Esophagus (tissue), 2 donors: ENCODE measurements at regions not wholly inside any gene's neighbourhood (a gene's known extent, or its start where the extent isn't known, plus 50 kb on each side); places are given as distances from the start of the nearest gene placed in this dataset.

Experiments used
- H3K27ac ChIP-seq, 2 donors: one replicate each; pipeline ENCODE4 v1.5.1; 2013; ENCODE audit warnings: low read depth in 2 of 2, mild to moderate bottlenecking in 2 of 2, inconsistent platforms in 1 of 2, low read length in 1 of 2, moderate library complexity in 1 of 2
- H3K27me3 ChIP-seq, 2 donors: one replicate each; pipeline ENCODE4 v1.6.1; 2013; ENCODE audit warnings: low read length in 2 of 2, control low read depth in 1 of 2, mild to moderate bottlenecking in 1 of 2; ENCODE audit not compliant: insufficient read depth in 2 of 2, control insufficient read depth in 1 of 2
- H3K36me3 ChIP-seq, 2 donors: one replicate each; pipeline ENCODE4 v1.6.1; 2013; ENCODE audit warnings: low read length in 1 of 2; ENCODE audit not compliant: control insufficient read depth in 2 of 2, insufficient read depth in 2 of 2
- H3K4me1 ChIP-seq, 2 donors: one replicate each; pipeline ENCODE4 v1.6.1; 2013; ENCODE audit warnings: low read length in 1 of 2; ENCODE audit not compliant: control insufficient read depth in 2 of 2, insufficient read depth in 2 of 2
- H3K4me3 ChIP-seq, 2 donors: one replicate each; pipeline ENCODE4 v1.5.1; 2013; ENCODE audit warnings: low read length in 2 of 2, mild to moderate bottlenecking in 2 of 2, low read depth in 1 of 2, moderate library complexity in 1 of 2
- H3K9me3 ChIP-seq, 2 donors: one replicate each; pipeline ENCODE4 v1.6.1; 2013; ENCODE audit warnings: mild to moderate bottlenecking in 2 of 2, low read depth in 1 of 2, low read length in 1 of 2, moderate library complexity in 1 of 2; ENCODE audit not compliant: control insufficient read depth in 2 of 2, insufficient read depth in 1 of 2
- WGBS, 2 donors: extraction: QIAGEN DNeasy Blood & Tissue Kit; methylation state at CpG; one replicate each; pipeline ENCODE4 v1.1.7; 2013; 5-methylcytosine and 5-hydroxymethylcytosine counted together
- donor health status: healthy with polysubstance abuse.
- donor health status: Bipolar disorder and iron deficiency.

DNA sequence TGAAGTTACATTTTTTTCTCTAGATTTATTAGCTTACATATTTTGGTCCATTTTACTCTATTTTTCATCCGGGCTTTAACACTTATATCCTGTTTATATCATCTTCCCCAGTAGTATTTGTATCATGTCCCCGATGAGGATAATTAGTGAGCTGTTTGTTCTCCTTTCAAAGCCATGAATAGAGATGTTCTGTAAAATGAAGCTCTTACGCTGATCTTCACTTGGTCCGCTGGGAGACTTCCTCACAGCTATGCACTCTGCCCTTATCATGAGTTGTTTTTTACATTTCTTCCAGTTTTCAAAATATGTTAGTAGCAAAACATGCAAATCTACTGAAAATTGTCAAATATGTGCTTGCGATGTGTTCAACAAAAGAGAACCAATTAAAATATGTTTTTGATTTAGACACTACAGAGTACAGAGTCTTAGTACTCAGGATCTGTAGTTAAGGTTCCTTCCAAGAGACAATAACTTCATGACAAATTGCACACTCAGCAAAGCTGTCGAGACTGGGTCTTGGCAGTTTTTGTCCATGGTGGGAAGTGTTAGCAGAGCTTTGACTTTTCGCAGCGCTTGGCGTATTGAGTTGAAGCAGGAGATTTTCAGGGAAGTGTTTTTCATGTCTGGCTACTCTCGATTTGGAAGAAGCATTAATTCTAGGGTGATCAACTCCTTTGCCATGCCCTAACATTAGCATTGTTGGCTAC is 292.0 kb upstream of the ADAMTS5 start:
- Histone ChIP-seq H3K9me3 (no peaks in the 10 kb centered on the region), H3K4me1 (no peaks in the 10 kb centered on the region), H3K27ac (no peak overlapping the region), H3K4me3 (no peak overlapping the region), H3K27me3 (no peaks in the 10 kb centered on the region), H3K36me3 (no peaks in the 10 kb centered on the region)
- 91 to 93% methylated on average over 10 of the region's 10 CpGs for WGBS, 2 donors

DNA sequence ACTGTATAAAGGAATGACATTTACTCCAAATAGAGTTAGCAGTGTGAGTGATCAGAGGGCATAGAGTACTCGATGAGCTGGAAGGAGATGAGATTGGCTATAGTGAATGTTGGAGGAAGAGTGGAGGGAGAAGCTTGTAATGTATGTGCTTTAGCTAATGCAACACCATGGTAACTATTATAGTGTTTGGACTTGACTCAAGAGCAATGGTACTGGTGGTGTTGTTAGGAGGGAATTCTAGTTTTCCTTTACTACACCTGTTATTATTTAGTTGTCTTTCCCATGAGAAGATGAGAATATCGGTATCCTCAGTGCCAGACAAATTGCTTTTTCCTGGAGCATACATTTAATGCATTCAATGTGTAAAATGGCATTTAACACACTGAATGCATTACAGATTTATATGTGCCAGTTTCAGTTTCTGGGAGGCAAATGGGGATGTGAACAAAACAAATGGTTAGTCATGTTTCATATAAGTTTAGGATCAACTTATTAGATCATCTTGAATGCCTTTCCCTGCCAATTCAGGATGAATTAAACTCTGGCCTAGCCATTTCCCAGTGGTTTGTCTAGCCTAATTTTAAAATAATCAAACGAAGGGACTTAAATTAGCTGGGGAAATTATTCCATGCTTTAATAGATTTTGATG is 291.1 kb upstream of the ADAMTS5 start:
- H3K27ac ChIP-seq: no peak overlapping the region
- H3K9me3 ChIP-seq: no peaks in the 10 kb centered on the region
- H3K36me3 ChIP-seq: no peaks in the 10 kb centered on the region
- H3K4me1 ChIP-seq: no peaks in the 10 kb centered on the region
- no peak overlapping the region for H3K4me3 ChIP-seq
- H3K27me3 ChIP-seq: no peaks in the 10 kb centered on the region
- 52 to 75% methylated on average over 3 of the region's 3 CpGs for WGBS, 2 donors

DNA sequence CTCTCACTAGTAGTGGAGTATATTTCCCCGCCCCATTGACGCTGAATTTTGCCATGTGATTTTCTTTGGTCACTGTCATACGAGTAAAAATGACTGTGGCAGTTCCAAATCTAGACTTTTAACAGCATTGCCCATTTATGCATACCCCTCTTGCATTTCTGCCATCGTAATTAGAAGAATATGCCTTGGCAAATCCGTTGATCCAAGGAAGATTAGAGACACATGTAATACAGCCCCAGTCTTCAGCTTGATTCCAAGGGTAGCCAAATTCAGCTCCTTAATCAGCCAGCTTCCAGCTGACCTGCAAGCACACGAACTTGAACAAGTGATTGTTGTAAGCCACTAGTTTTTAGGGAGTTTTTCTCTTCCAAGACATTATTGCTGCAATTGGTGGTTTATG is 290.3 kb upstream of the ADAMTS5 start:
- Histone ChIP-seq H3K27me3 (no peaks in the 10 kb centered on the region), H3K36me3 (no peaks in the 10 kb centered on the region), H3K9me3 (no peaks in the 10 kb centered on the region), H3K27ac (no peak overlapping the region), H3K4me1 (no peaks in the 10 kb centered on the region), H3K4me3 (no peak overlapping the region)
- WGBS, 2 donors: 62 to 79% methylated on average over 6 of the region's 6 CpGs

DNA sequence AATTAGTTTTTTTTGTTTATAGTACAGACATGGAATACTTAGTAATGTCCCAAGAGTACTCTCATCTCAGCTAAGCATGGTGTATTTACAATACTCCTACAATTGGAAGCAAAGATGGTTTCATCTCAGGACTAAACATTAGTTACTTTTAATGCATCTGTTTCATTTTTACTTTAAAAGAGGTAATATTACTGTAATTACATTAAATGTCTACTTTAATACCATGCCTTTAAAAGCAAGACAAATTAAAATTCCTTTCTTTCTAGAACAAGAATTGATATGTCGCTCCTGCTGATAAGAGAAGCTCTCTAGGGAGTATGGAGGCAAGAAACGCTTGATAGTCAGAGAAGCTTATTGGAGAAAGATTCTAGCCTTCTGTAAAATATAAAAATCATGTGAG is 284.9 kb upstream of the ADAMTS5 start:
- no peak overlapping the region for H3K27ac ChIP-seq
- H3K4me1 ChIP-seq: no peaks in the 10 kb centered on the region
- H3K4me3 ChIP-seq: no peak overlapping the region
- no peaks in the 10 kb centered on the region for H3K9me3 ChIP-seq
- H3K27me3 ChIP-seq: no peaks in the 10 kb centered on the region
- H3K36me3 ChIP-seq: no peaks in the 10 kb centered on the region
- WGBS, 2 donors: 79 to 81% methylated on average over 2 of the region's 2 CpGs

DNA sequence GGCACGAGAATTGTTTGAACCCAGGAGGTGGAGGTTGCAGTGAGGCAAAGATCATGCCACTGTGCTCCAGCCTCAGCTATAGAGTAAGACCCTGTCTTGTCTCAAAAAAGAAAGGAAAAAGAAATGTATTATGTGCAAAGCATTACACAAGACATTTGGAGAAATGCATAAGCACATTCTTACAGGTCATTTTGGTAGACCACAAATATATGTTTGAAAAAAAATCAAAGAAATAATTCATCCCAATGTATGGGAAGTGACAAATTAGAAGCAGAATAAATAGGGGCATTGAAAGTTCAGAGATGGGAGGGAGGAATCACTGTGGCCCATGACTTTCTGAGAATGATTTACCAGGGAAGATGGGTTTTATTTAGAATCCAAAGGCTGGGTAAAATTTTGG is 283.5 kb upstream of the ADAMTS5 start:
- no peak overlapping the region for H3K27ac ChIP-seq
- H3K4me3 ChIP-seq: no peak overlapping the region
- H3K9me3 ChIP-seq: no peaks in the 10 kb centered on the region
- WGBS, 2 donors: 93 to 100% methylated on average over 1 of the region's 1 CpG
- H3K4me1 ChIP-seq: no peaks in the 10 kb centered on the region
- no peaks in the 10 kb centered on the region for H3K27me3 ChIP-seq
- no peaks in the 10 kb centered on the region for H3K36me3 ChIP-seq

DNA sequence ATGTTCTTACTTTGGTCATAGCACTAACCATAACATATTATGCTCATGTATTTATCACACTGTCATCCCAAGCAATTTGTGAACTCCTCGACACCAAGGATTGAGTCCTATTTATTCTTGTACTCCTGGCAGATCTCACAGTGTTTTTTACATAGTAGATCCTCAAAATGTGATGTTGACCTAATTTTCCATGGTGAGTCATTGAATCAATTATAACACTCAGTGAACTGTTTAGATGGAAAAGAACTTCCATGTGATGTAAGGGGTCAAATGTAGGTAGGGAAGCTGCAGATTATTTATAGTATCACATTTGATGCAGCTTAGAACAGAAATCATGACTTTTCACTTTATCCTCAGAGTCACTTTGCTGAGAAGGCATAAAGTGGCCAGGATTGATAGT is 281.9 kb upstream of the ADAMTS5 start:
- Histone ChIP-seq H3K4me1 (no peaks in the 10 kb centered on the region), H3K27ac (no peak overlapping the region), H3K9me3 (no peaks in the 10 kb centered on the region), H3K27me3 (no peaks in the 10 kb centered on the region), H3K4me3 (no peak overlapping the region), H3K36me3 (no peaks in the 10 kb centered on the region)
- WGBS, 2 donors: 53 to 63% methylated on average over 1 of the region's 1 CpG

DNA sequence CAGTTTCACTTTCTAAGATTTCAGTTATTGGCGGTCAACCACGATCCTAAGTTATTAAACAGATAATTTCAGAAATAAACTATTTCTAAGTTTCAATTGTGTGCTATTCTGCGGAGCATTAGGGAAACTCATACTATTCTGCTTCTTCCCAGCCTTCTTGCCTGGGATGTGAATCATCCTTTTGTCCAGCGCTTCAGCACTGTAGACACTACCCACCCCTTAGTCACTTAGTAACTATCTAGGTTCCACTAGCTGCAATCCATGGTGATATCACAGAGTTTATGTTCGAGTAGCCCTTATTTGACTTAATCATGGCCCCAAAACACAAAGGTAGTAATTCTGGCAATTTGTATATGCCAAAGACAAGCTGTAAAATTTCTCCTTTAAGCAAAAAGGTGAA is 279.9 kb upstream of the ADAMTS5 start:
- Histone ChIP-seq H3K4me1 (no peaks in the 10 kb centered on the region), H3K4me3 (no peak overlapping the region), H3K27ac (no peak overlapping the region), H3K9me3 (no peaks in the 10 kb centered on the region), H3K27me3 (no peaks in the 10 kb centered on the region), H3K36me3 (no peaks in the 10 kb centered on the region)
- WGBS, 2 donors: 77 to 86% methylated on average over 5 of the region's 5 CpGs

DNA sequence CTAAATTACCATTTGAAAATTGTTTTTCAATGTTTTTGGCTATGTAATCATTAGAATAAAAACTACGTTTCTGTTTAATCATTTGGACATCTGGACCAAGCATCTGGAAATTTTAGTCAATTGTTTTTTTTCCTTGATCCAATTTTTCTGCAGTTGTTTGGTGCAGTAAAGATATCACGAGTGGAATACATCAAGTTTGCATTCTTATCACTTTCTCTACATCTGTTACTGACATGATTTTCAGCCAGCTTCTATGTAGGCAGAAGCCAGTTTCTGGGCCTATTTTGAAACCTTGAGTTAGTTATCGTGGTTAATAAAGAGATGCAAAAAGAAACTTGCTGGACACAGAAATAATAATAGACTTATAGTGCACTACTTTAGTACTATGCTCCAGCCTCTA is 277.9 kb upstream of the ADAMTS5 start:
- Histone ChIP-seq H3K4me3 (no peak overlapping the region), H3K9me3 (no peaks in the 10 kb centered on the region), H3K27me3 (no peaks in the 10 kb centered on the region), H3K4me1 (no peaks in the 10 kb centered on the region), H3K36me3 (no peaks in the 10 kb centered on the region), H3K27ac (no peak overlapping the region)
- 71% methylated on average over 3 of the region's 3 CpGs for WGBS, 2 donors

DNA sequence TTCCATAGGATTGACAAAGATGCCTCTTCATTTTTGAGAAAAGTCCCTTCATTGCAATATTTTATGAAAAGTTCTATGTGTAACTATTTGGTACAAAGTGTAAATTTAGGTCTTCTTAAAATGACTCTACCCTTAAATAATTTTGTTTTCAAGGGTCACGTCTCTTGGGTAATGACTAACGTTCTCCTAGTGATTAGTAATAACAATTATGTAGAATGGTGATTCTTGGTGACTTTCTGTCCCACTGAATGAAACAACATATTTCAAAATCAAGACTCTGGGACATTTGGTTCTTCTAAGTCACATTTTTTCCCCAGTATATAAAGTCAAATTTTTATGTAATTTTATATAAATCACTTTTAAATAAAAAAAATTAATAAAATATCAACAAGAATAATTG is 277.5 kb upstream of the ADAMTS5 start:
- Histone ChIP-seq H3K27ac (no peak overlapping the region), H3K4me1 (no peaks in the 10 kb centered on the region), H3K27me3 (no peaks in the 10 kb centered on the region), H3K4me3 (no peak overlapping the region), H3K9me3 (no peaks in the 10 kb centered on the region), H3K36me3 (no peaks in the 10 kb centered on the region)
- WGBS, 2 donors: 74 to 81% methylated on average over 2 of the region's 2 CpGs

DNA sequence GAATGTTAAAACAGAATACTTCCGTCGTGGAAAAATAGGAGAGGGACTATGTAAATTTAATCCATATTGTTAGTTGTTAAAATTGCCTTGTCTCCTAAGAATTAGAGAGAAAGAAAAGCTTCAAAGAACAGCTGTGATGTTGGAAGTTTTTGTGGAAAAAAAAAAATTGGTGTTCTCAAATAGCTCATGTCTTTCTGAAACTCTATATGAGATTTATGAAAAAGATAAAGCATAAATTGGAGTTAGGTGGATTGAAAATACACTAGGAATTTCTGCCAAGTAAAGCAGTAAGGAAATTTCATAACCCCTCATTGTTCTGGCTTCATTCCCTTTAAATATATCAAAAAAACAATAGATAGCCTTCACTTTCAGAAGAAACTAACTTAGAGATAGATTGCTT is 274.0 kb upstream of the ADAMTS5 start:
- no peaks in the 10 kb centered on the region for H3K36me3 ChIP-seq
- H3K9me3 ChIP-seq: no peaks in the 10 kb centered on the region
- no peaks in the 10 kb centered on the region for H3K4me1 ChIP-seq
- no peak overlapping the region for H3K27ac ChIP-seq
- no peak overlapping the region for H3K4me3 ChIP-seq
- H3K27me3 ChIP-seq: no peaks in the 10 kb centered on the region
- 84 to 90% methylated on average over 2 of the region's 2 CpGs for WGBS, 2 donors
